Smooth muscle cell (in vitro differentiated cells): ENCODE measurements at regions not wholly inside any gene's neighbourhood (a gene's known extent, or its start where the extent isn't known, plus 50 kb on each side); places are given as distances from the start of the nearest gene placed in this dataset.

Source experiments
- DNase-seq: peaks from one replicate; lab custom pipeline; 2025; ENCODE audit not compliant: unreplicated experiment; lab: John Stamatoyannopoulos, UW
- H2AFZ ChIP-seq: fragments of 200-600 bp; sonication (generic); 2 replicates; pipeline ENCODE4 v1.6.0; 2016; ENCODE audit warnings: antibody characterized with exemption, low read depth, mild to moderate bottlenecking
- H3F3A ChIP-seq: fragments of 200-600 bp; sonication (generic); 2 replicates; pipeline ENCODE4 v1.6.0; 2017; ENCODE audit warnings: antibody characterized with exemption, low read depth
- H3K27ac ChIP-seq: fragments of 200-600 bp; sonication (generic); 2 replicates; pipeline ENCODE4 v1.5.1; 2016; ENCODE audit warnings: low read depth, mild to moderate bottlenecking
- H3K27me3 ChIP-seq: fragments of 200-600 bp; sonication (generic); 2 replicates; pipeline ENCODE4 v1.6.1; 2016; ENCODE audit warnings: low read depth, mild to moderate bottlenecking
- H3K36me3 ChIP-seq: fragments of 200-600 bp; sonication (generic); 2 replicates; pipeline ENCODE4 v1.5.1; 2016; ENCODE audit warnings: low read depth
- H3K4me1 ChIP-seq: fragments of 200-600 bp; sonication (generic); 2 replicates; pipeline ENCODE4 v1.5.1; 2016; ENCODE audit warnings: low read depth
- H3K4me2 ChIP-seq: fragments of 200-600 bp; sonication (generic); 2 replicates; pipeline ENCODE4 v1.6.0; 2016; ENCODE audit warnings: mild to moderate bottlenecking
- H3K4me3 ChIP-seq: fragments of 200-600 bp; sonication (generic); 2 replicates; pipeline ENCODE4 v1.5.1; 2016; ENCODE audit warnings: mild to moderate bottlenecking
- H3K79me2 ChIP-seq: fragments of 200-600 bp; sonication (generic); 2 replicates; pipeline ENCODE4 v1.6.0; 2016; ENCODE audit warnings: low read depth, mild to moderate bottlenecking
- H3K9ac ChIP-seq: fragments of 200-600 bp; sonication (generic); 2 replicates; pipeline ENCODE4 v1.6.0; 2016; ENCODE audit warnings: low read depth
- H3K9me3 ChIP-seq: fragments of 200-600 bp; sonication (generic); replicated peaks from 2 replicates; pipeline ENCODE4 v1.5.1; 2016; ENCODE audit warnings: low read depth
- H4K20me1 ChIP-seq: fragments of 200-600 bp; sonication (generic); 2 replicates; pipeline ENCODE4 v1.6.0; 2016; ENCODE audit warnings: low read depth
- CTCF ChIP-seq: fragments of 200-600 bp; sonication (generic); IDR thresholded peaks from 2 replicates; pipeline ENCODE4 v1.5.1; 2017; ENCODE audit warnings: borderline replicate concordance, mild to moderate bottlenecking, antibody characterized with exemption; ENCODE audit not compliant: insufficient read depth, poor library complexity, severe bottlenecking
- WGBS: methylation state at CpG from one replicate; pipeline ENCODE4 v1.1.7; 2016; ENCODE audit warnings: low lambda C conversion rate; 5-methylcytosine and 5-hydroxymethylcytosine counted together

- H3F3A ChIP-seq = no peaks in the 10 kb centered on the region
These were observed 482.5 kb downstream of the BCL11A start for GRCh38 chr2:60070736-60071489.

GRCh38 chr2:60070196-60070595 lies 483.3 kb downstream of the BCL11A start:
- no peaks in the 10 kb centered on the region for H3K79me2 ChIP-seq
- TF ChIP-seq CTCF = no peak
- H2AFZ ChIP-seq = no peak overlapping the region
- WGBS = 46% methylated on average over 5 of the region's 5 CpGs
- no peak overlapping the region for H3K27ac ChIP-seq
- H4K20me1 ChIP-seq = no peaks in the 10 kb centered on the region
- DNase-seq = no peak
- H3F3A ChIP-seq = peaks cover under 1% of the 10 kb centered on the region
- no peaks in the 10 kb centered on the region for H3K9me3 ChIP-seq
- no peaks in the 10 kb centered on the region for H3K27me3 ChIP-seq
- H3K4me2 ChIP-seq = no peak overlapping the region
- no peak overlapping the region for H3K4me3 ChIP-seq
- H3K4me1 ChIP-seq = peaks cover 1% of the 10 kb centered on the region
- H3K36me3 ChIP-seq = no peaks in the 10 kb centered on the region
- H3K9ac ChIP-seq = no peak overlapping the region

More at GRCh38 chr2:60070736-60071489, 482.5 kb downstream of the BCL11A start:
- Histone ChIP-seq H4K20me1 (no peaks in the 10 kb centered on the region), H3K4me2 (no peak overlapping the region), H3K9me3 (no peaks in the 10 kb centered on the region), H3K79me2 (no peaks in the 10 kb centered on the region), H3K4me1 (no peaks in the 10 kb centered on the region), H3K36me3 (no peaks in the 10 kb centered on the region), H3K9ac (no peak overlapping the region), H3K27me3 (no peaks in the 10 kb centered on the region), H3K27ac (no peak overlapping the region), H2AFZ (no peak overlapping the region), H3K4me3 (no peak overlapping the region)
- TF ChIP-seq CTCF = no peak
- no peak for DNase-seq
- WGBS = 67% methylated on average over 5 of the region's 5 CpGs

GRCh38 chr2:60068755-60069154 lies 484.7 kb downstream of the BCL11A start:
- no peaks in the 10 kb centered on the region for H3K27me3 ChIP-seq
- H3K27ac ChIP-seq = no peak overlapping the region
- H4K20me1 ChIP-seq = no peaks in the 10 kb centered on the region
- no peaks in the 10 kb centered on the region for H3K36me3 ChIP-seq
- DNase-seq = no peak
- WGBS = 93% methylated on average over 4 of the region's 4 CpGs
- H2AFZ ChIP-seq = no peak overlapping the region
- H3K4me1 ChIP-seq = peaks cover 7% of the 10 kb centered on the region
- no peak overlapping the region for H3K4me2 ChIP-seq
- no peaks in the 10 kb centered on the region for H3K79me2 ChIP-seq
- no peaks in the 10 kb centered on the region for H3K9me3 ChIP-seq
- peaks cover 3% of the 10 kb centered on the region for H3F3A ChIP-seq
- H3K9ac ChIP-seq = no peak overlapping the region
- no peak overlapping the region for H3K4me3 ChIP-seq
- no peak for TF ChIP-seq CTCF

- no peak for DNase-seq
- peaks cover 7% of the 10 kb centered on the region for H3K4me1 ChIP-seq
- H3K4me2 ChIP-seq = peak overlapping the region; percentile 1
- H3F3A ChIP-seq = peaks cover 3% of the 10 kb centered on the region
- no peak overlapping the region for H3K27ac ChIP-seq
- TF ChIP-seq CTCF = no peak
- H3K9ac ChIP-seq = no peak overlapping the region
- no peaks in the 10 kb centered on the region for H3K36me3 ChIP-seq
- H4K20me1 ChIP-seq = no peaks in the 10 kb centered on the region
- no peak overlapping the region for H3K4me3 ChIP-seq
- 0% methylated on average over 3 of the region's 3 CpGs for WGBS
- H3K79me2 ChIP-seq = no peaks in the 10 kb centered on the region
- no peaks in the 10 kb centered on the region for H3K27me3 ChIP-seq
- H3K9me3 ChIP-seq = no peaks in the 10 kb centered on the region
- H2AFZ ChIP-seq = no peak overlapping the region
These were observed 486.4 kb downstream of the BCL11A start for GRCh38 chr2:60067006-60067405.
